Activated CD8-positive, alpha-beta T cell treated with anti-CD3 and anti-CD28 coated beads, Interleukin-2, amount 10 ng/mL, durations not matched to agents 7 days and 5 days (primary cell): ENCODE measurements at regions not wholly inside any gene's neighbourhood (a gene's known extent, or its start where the extent isn't known, plus 50 kb on each side); places are given as distances from the start of the nearest gene placed in this dataset.

ENCODE experiments used
- ATAC-seq: fragments of 150-1000 bp; cut with Tn5 transposase; one replicate; pipeline ENCODE4 v1.10.0; 2021; ENCODE audit warnings: moderate library complexity
- CTCF ChIA-PET: fragments of 350-600 bp; sonication (Branson Sonifier 250); formaldehyde crosslinking; loops from one replicate; lab custom pipeline; 2021; ENCODE audit warnings: antibody characterized with exemption; lab: Charles Lee
- POLR2A ChIA-PET: fragments of 350-600 bp; sonication (Branson Sonifier 250); formaldehyde crosslinking; loops from one replicate; lab custom pipeline; 2021; ENCODE audit warnings: antibody characterized with exemption; lab: Charles Lee
- DNase-seq: peaks from one replicate; pipeline ENCODE4 v3.0.0-alpha.2; 2020
- H3K27ac Mint-ChIP-seq: one replicate; pipeline ENCODE4 v1.8.0; 2021; ENCODE audit warnings: mild to moderate bottlenecking, mixed read lengths
- H3K27me3 Mint-ChIP-seq: one replicate; pipeline ENCODE4 v1.8.0; 2021; ENCODE audit warnings: low read depth, mixed read lengths
- H3K36me3 Mint-ChIP-seq: one replicate; pipeline ENCODE4 v1.8.0; 2021; ENCODE audit warnings: low read depth, mixed read lengths
- H3K4me1 Mint-ChIP-seq: one replicate; pipeline ENCODE4 v1.8.0; 2021; ENCODE audit warnings: low read depth, mixed read lengths
- H3K4me3 Mint-ChIP-seq: one replicate; pipeline ENCODE4 v1.8.0; 2021; ENCODE audit warnings: mild to moderate bottlenecking, mixed read lengths
- H3K9me3 Mint-ChIP-seq: one replicate; pipeline ENCODE4 v1.8.0; 2022; ENCODE audit warnings: mixed read lengths; ENCODE audit not compliant: insufficient read depth

GRCh38 chr1:234705615-234706014, 95.6 kb upstream of the IRF2BP2 start:
- no peak overlapping the region for H3K4me3 Mint-ChIP-seq
- DNase-seq: no peak
- no peaks in the 10 kb centered on the region for H3K9me3 Mint-ChIP-seq
- no peak overlapping the region for H3K27ac Mint-ChIP-seq
- H3K4me1 Mint-ChIP-seq: peaks cover 7% of the 10 kb centered on the region
- CTCF ChIA-PET: interaction anchor here (0.9 to 1.7 kb wide), 3 partner anchors 12 to 16 kb away, joined by 3 to 4 read pairs (median 3); no protein-coding TSS in a partner anchor
- POLR2A ChIA-PET: no interaction called here
- peaks cover 2% of the 10 kb centered on the region for H3K27me3 Mint-ChIP-seq
- ATAC-seq: no peak
- H3K36me3 Mint-ChIP-seq: no peaks in the 10 kb centered on the region

DNA sequence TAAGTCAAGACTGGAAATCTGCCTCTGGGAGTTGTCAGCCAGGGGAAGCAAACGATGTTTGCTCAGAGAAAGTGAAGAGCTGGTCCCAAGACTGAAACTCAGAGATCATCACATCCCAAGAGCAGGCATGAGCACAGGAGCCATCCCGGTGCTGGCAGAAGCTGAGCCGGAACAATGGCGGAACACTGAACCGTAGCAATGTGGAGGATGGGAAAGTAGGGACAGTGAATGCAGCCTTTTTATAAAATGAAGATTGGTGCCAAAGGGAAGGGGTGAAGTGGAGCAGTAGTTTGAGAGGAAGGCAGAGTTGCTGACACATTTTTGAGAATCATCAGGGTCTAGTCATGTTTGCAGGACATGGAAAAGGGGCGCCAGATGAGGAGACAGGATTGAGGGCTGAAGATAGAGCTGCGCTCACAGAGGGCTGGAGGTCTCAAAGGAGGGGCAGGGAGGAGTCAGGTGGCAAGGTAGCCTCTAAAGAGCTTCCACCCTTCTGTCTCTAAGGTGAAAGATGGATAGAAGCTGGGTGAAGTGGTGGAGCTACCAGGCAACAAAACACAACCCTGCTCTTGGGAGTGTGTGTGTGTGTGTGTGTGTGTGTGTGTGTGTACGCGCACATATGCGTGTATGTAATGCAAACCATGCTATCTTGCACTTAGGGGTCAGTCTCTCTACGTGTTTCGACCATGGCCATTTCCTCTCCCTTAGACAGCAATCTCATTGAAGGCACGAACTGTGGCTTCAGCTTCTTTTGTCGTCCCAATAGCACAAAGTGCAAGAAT, 94.3 kb upstream of the IRF2BP2 start:
- ATAC-seq (no peak), DNase-seq (no peak)
- no peak overlapping the region for H3K4me3 Mint-ChIP-seq
- H3K27me3 Mint-ChIP-seq: peaks cover 2% of the 10 kb centered on the region
- POLR2A ChIA-PET: interaction anchor here (0.6 to 1.3 kb wide), 3 partner anchors 20 to 361 kb away, joined by 3 to 6 read pairs (median 5); partner anchors contain the start of gene IRF2BP2
- CTCF ChIA-PET: interaction anchor here (0.9 to 1.1 kb wide), 3 partner anchors 14 to 63 kb away, joined by 3 to 4 read pairs (median 3); no protein-coding TSS in a partner anchor
- peaks cover 7% of the 10 kb centered on the region for H3K4me1 Mint-ChIP-seq
- H3K27ac Mint-ChIP-seq: no peak overlapping the region
- H3K9me3 Mint-ChIP-seq: no peaks in the 10 kb centered on the region
- H3K36me3 Mint-ChIP-seq: no peaks in the 10 kb centered on the region

- H3K27me3 Mint-ChIP-seq: peaks cover 2% of the 10 kb centered on the region
- POLR2A ChIA-PET: interaction anchor here (1.2 kb wide), 1 partner anchor 91 kb away, joined by 3 read pairs; no protein-coding TSS in a partner anchor
- DNase-seq (no peak), ATAC-seq (no peak)
- H3K4me3 Mint-ChIP-seq: no peak overlapping the region
- no peaks in the 10 kb centered on the region for H3K36me3 Mint-ChIP-seq
- no peak overlapping the region for H3K27ac Mint-ChIP-seq
- H3K4me1 Mint-ChIP-seq: no peaks in the 10 kb centered on the region
- CTCF ChIA-PET: interaction anchor here (1.1 kb wide), 1 partner anchor 9 kb away, joined by 5 read pairs; no protein-coding TSS in a partner anchor
- no peaks in the 10 kb centered on the region for H3K9me3 Mint-ChIP-seq
Observed at GRCh38 chr1:234702342-234703000, 92.5 kb upstream of the IRF2BP2 start.

DNA sequence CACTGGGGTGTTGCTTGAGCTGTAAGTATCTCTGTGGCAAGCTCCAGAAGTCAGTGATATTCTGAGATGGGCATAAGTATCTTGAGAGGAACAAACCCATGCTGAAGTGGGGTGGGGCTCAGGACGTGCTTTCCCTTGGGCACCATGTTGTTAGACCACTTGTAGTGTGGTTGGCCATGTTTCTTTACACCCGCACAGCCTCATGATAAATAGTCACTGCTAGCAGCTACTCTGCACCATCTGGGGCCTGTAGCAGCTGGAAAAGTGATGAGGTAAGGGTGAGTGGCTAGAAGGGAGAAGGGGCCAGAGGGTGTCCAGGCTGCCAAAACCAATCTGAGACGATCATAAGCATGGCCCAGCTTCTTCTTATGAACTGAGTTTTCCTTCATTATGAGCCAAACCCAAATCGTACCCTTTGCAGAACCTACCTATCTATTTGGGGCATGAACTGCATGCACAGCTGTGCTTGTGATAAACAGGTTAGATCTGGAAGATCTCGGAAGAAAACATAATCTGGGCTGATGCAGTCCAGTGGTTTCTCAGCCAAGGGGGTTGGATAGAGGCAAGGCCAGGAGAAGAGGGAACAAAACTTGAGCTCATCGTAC, 91.9 kb upstream of the IRF2BP2 start:
- Mint-ChIP-seq H3K36me3 (no peaks in the 10 kb centered on the region), H3K4me1 (no peaks in the 10 kb centered on the region), H3K27ac (no peak overlapping the region), H3K4me3 (no peak overlapping the region), H3K9me3 (no peaks in the 10 kb centered on the region), H3K27me3 (peaks cover 2% of the 10 kb centered on the region)
- POLR2A ChIA-PET: interaction anchor here (0.6 kb wide), 1 partner anchor 98 kb away, joined by 3 read pairs; no protein-coding TSS in a partner anchor
- CTCF ChIA-PET: interaction anchor here (1.1 kb wide), 1 partner anchor 9 kb away, joined by 5 read pairs; no protein-coding TSS in a partner anchor
- ATAC-seq: no peak
- DNase-seq: no peak

DNA sequence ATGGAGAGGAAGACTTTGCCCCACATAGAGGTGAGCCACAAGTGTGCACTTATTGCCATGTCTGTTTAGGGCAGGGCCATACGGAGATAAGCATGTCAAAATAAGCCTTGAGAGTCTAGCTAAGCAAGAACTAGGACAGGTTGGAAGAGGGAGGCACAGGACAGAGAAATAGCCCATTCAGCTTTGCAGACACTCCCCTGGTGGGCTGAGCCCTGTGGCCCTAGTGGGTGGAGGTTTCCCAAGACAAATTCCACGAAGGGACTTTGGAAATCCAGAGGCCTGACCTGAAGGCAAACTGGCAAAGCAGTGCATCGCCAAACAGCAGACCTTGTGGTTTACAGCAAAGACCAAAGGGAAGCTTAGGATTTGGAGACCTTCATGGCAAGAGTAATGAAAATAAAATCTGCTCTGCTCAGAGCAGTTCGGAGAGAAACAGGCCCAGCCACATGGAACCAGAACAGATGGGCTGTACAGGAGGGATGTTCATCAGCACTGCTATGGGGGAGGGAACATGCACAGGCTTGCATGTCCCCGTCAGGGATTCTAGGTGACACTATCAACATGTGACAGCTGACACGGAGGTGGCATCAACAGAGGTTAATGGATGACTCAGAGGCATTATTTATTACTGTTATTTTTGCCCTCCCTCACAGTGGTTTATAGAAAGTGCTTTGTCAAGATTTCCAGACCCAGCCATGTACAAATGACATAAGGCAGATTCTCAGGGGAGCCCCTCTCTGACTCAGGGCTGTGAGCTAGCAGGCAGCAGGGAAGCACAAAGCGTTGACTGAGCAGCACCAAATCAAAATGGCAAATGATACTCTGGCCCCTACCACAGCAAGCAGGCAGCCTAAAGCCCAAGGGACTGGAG, 90.1 kb upstream of the IRF2BP2 start:
- no peak overlapping the region for H3K27ac Mint-ChIP-seq
- H3K36me3 Mint-ChIP-seq: no peaks in the 10 kb centered on the region
- no peaks in the 10 kb centered on the region for H3K4me1 Mint-ChIP-seq
- DNase-seq (no peak), ATAC-seq (no peak)
- no peaks in the 10 kb centered on the region for H3K9me3 Mint-ChIP-seq
- H3K4me3 Mint-ChIP-seq: no peak overlapping the region
- H3K27me3 Mint-ChIP-seq: peaks cover 2% of the 10 kb centered on the region
- ChIA-PET CTCF (interaction anchor here (1.8 kb wide), 1 partner anchor 18 kb away, joined by 4 read pairs; no protein-coding TSS in a partner anchor), POLR2A (no interaction called here)

- ChIA-PET POLR2A (no interaction called here), CTCF (no interaction called here)
- Mint-ChIP-seq H3K27me3 (peaks cover 1% of the 10 kb centered on the region), H3K4me1 (no peaks in the 10 kb centered on the region), H3K27ac (no peak overlapping the region), H3K9me3 (no peaks in the 10 kb centered on the region), H3K4me3 (no peak overlapping the region), H3K36me3 (no peaks in the 10 kb centered on the region)
- ATAC-seq (no peak), DNase-seq (no peak)
Observed at GRCh38 chr1:234698686-234699085, 88.7 kb upstream of the IRF2BP2 start.

- Mint-ChIP-seq H3K36me3 (no peaks in the 10 kb centered on the region), H3K4me3 (no peak overlapping the region), H3K27ac (no peak overlapping the region), H3K4me1 (no peaks in the 10 kb centered on the region), H3K27me3 (no peaks in the 10 kb centered on the region), H3K9me3 (no peaks in the 10 kb centered on the region)
- no peak for DNase-seq
- POLR2A ChIA-PET: no interaction called here
- CTCF ChIA-PET: interaction anchor here (1.2 kb wide), 1 partner anchor 71 kb away, joined by 3 read pairs; no protein-coding TSS in a partner anchor
- no peak for ATAC-seq
Observed at GRCh38 chr1:234697741-234698140, 87.8 kb upstream of the IRF2BP2 start.

- H3K4me1 Mint-ChIP-seq: no peaks in the 10 kb centered on the region
- ATAC-seq: no peak
- no peak overlapping the region for H3K4me3 Mint-ChIP-seq
- H3K27ac Mint-ChIP-seq: no peak overlapping the region
- POLR2A ChIA-PET: no interaction called here
- H3K27me3 Mint-ChIP-seq: no peaks in the 10 kb centered on the region
- no peaks in the 10 kb centered on the region for H3K36me3 Mint-ChIP-seq
- CTCF ChIA-PET: interaction anchor here (1.2 kb wide), 1 partner anchor 70 kb away, joined by 3 read pairs; no protein-coding TSS in a partner anchor
- no peaks in the 10 kb centered on the region for H3K9me3 Mint-ChIP-seq
- no peak for DNase-seq
Observed at GRCh38 chr1:234697015-234697414, 87.0 kb upstream of the IRF2BP2 start.

GRCh38 chr1:234696148-234696576, 86.2 kb upstream of the IRF2BP2 start:
- no peak overlapping the region for H3K4me3 Mint-ChIP-seq
- CTCF ChIA-PET: no interaction called here
- H3K4me1 Mint-ChIP-seq: no peaks in the 10 kb centered on the region
- DNase-seq (no peak), ATAC-seq (no peak)
- no peaks in the 10 kb centered on the region for H3K27me3 Mint-ChIP-seq
- H3K9me3 Mint-ChIP-seq: no peaks in the 10 kb centered on the region
- no peaks in the 10 kb centered on the region for H3K36me3 Mint-ChIP-seq
- POLR2A ChIA-PET: no interaction called here
- H3K27ac Mint-ChIP-seq: no peak overlapping the region

- no peaks in the 10 kb centered on the region for H3K4me1 Mint-ChIP-seq
- no peaks in the 10 kb centered on the region for H3K9me3 Mint-ChIP-seq
- POLR2A ChIA-PET: interaction anchor here (1.0 kb wide), 1 partner anchor 81 kb away, joined by 3 read pairs; no protein-coding TSS in a partner anchor
- CTCF ChIA-PET: interaction anchor here (1.1 kb wide), 1 partner anchor 20 kb away, joined by 4 read pairs; no protein-coding TSS in a partner anchor
- no peaks in the 10 kb centered on the region for H3K27me3 Mint-ChIP-seq
- no peak overlapping the region for H3K4me3 Mint-ChIP-seq
- DNase-seq (no peak), ATAC-seq (no peak)
- H3K36me3 Mint-ChIP-seq: no peaks in the 10 kb centered on the region
- H3K27ac Mint-ChIP-seq: no peak overlapping the region
Observed at GRCh38 chr1:234694661-234695060, 84.7 kb upstream of the IRF2BP2 start.
